GM18868 (cell line): ENCODE measurements at regions not wholly inside any gene's neighbourhood (a gene's known extent, or its start where the extent isn't known, plus 50 kb on each side); places are given as distances from the start of the nearest gene placed in this dataset.

ENCODE experiments used
- ATAC-seq: cut with Tn5 transposase; IDR thresholded peaks from one replicate; pipeline ENCODE4 v1.9.1; 2021; ENCODE audit warnings: mild to moderate bottlenecking, moderate library complexity; ENCODE audit not compliant: unreplicated experiment

- ATAC-seq, result no peak
These were observed 308.0 kb downstream of the CMPK2 start for GRCh38 chr2:6557737-6558136.

- ATAC-seq, result no peak
These were observed 302.9 kb downstream of the CMPK2 start for GRCh38 chr2:6562771-6563170.

GRCh38 chr2:6564326-6564725 is 301.4 kb downstream of the CMPK2 start:
- no peak for ATAC-seq

GRCh38 chr2:6574121-6574520 is 291.6 kb downstream of the CMPK2 start:
- ATAC-seq, result no peak

GRCh38 chr2:6576302-6576701 is 289.4 kb downstream of the CMPK2 start:
- ATAC-seq, result no peak

- ATAC-seq, result no peak
These were observed 287.7 kb downstream of the CMPK2 start for GRCh38 chr2:6577960-6578359.

- ATAC-seq, result no peak
These were observed 287.3 kb downstream of the CMPK2 start for GRCh38 chr2:6578416-6578815.

- no peak for ATAC-seq
These were observed 286.4 kb downstream of the CMPK2 start for GRCh38 chr2:6579281-6579680.

- ATAC-seq, result no peak
These were observed 284.7 kb downstream of the CMPK2 start for GRCh38 chr2:6580982-6581381.

GRCh38 chr2:6589150-6589549 is 276.6 kb downstream of the CMPK2 start:
- no peak for ATAC-seq

- no peak for ATAC-seq
These were observed 275.3 kb downstream of the CMPK2 start for GRCh38 chr2:6590442-6590841.

GRCh38 chr2:6602471-6602870 is 263.2 kb downstream of the CMPK2 start:
- ATAC-seq, result no peak

GRCh38 chr2:6605836-6606505 is 259.7 kb downstream of the CMPK2 start:
- ATAC-seq, result no peak

GRCh38 chr2:6617794-6618193 is 247.9 kb downstream of the CMPK2 start:
- ATAC-seq, result no peak

GRCh38 chr2:6618201-6618600 is 247.5 kb downstream of the CMPK2 start:
- ATAC-seq, result no peak

- no peak for ATAC-seq
These were observed 242.0 kb downstream of the CMPK2 start for GRCh38 chr2:6623746-6624145.

- ATAC-seq, result no peak
These were observed 239.2 kb downstream of the CMPK2 start for GRCh38 chr2:6626401-6627012.

- ATAC-seq, result no peak
These were observed 238.4 kb downstream of the CMPK2 start for GRCh38 chr2:6627316-6627715.

- no peak for ATAC-seq
These were observed 235.5 kb downstream of the CMPK2 start for GRCh38 chr2:6630209-6630608.

GRCh38 chr2:6635296-6635695 is 230.4 kb downstream of the CMPK2 start:
- no peak for ATAC-seq

GRCh38 chr2:6637330-6637729 is 228.4 kb downstream of the CMPK2 start:
- no peak for ATAC-seq

- ATAC-seq, result no peak
These were observed 225.6 kb downstream of the CMPK2 start for GRCh38 chr2:6639929-6640620.
